Activated CD4-positive, alpha-beta T cell treated with anti-CD3 and anti-CD28 coated beads for 36 hours (primary cell): ENCODE measurements at regions not wholly inside any gene's neighbourhood (a gene's known extent, or its start where the extent isn't known, plus 50 kb on each side); places are given as distances from the start of the nearest gene placed in this dataset.

ENCODE experiments used
- ATAC-seq: fragments of 200-7000 bp; cut with Tn5 transposase; one replicate; pipeline ENCODE4 v1.10.0; 2021; ENCODE audit warnings: mild to moderate bottlenecking, moderate library complexity
- CTCF ChIA-PET: fragments of 350-600 bp; sonication (Branson Sonifier 250); formaldehyde crosslinking; loops from one replicate; lab custom pipeline; 2021; ENCODE audit warnings: antibody characterized with exemption; lab: Charles Lee
- POLR2A ChIA-PET: fragments of 350-600 bp; sonication (Branson Sonifier 250); formaldehyde crosslinking; loops from one replicate; lab custom pipeline; 2021; ENCODE audit warnings: antibody characterized with exemption, inconsistent platforms; lab: Charles Lee
- DNase-seq: peaks from one replicate; pipeline ENCODE4 v3.0.0-alpha.2; 2020
- H3K27ac Mint-ChIP-seq: one replicate; pipeline ENCODE4 v1.8.0; 2021; ENCODE audit warnings: mixed read lengths
- H3K27me3 Mint-ChIP-seq: one replicate; pipeline ENCODE4 v1.8.0; 2021; ENCODE audit warnings: mixed read lengths
- H3K36me3 Mint-ChIP-seq: one replicate; pipeline ENCODE4 v1.8.0; 2021; ENCODE audit warnings: low read depth, mixed read lengths
- H3K4me1 Mint-ChIP-seq: one replicate; pipeline ENCODE4 v1.8.0; 2021; ENCODE audit warnings: mixed read lengths
- H3K4me3 Mint-ChIP-seq: one replicate; pipeline ENCODE4 v1.8.0; 2021; ENCODE audit warnings: mild to moderate bottlenecking, moderate library complexity, mixed read lengths
- H3K9me3 Mint-ChIP-seq: one replicate; pipeline ENCODE4 v1.8.0; 2021; ENCODE audit warnings: low read depth, mixed read lengths
- intact Hi-C, 2 experiments: fragments of 100-400 bp; cut with DNase I in 1 of 2; cut with micrococcal nuclease in 1 of 2; formaldehyde crosslinking; loops; one replicate each; pipeline versions ENCODE4 v1.14.2 to v1.15.1; 2022 to 2024; cut with DNase I, micrococcal nuclease

DNA sequence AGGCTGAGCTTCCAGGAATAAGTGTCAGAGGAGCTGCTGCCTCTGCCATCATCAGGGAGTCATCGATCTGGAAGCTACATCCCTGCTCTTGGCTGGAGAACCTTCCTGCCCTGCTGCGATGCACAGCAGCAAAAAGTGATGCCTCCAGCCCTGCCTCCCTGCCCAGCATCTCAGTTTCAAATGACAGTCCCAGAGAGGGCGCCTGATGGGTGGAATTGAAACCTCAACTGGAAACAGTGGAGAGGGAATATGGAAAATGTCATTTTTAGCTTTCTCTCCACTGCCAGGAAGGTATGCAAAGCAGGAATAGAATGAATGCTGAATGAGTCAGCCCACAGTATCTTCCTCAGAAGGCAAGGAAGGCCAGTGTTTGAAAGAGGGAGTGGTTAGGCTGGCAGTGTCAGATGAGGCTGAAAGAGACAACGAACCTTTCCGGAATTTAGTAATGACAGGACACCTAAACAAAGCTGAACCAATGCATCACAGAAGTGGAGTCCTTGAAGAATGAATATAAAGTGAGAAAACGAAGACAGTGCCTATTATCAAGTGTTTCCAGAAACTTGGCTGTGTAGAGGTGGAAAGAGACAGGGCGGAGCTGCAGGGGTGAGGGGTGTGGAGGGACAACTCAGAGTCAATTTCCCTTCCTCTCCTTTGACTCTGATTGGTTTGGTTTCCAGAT, 153.9 kb upstream of the NDUFV2 start:
- Mint-ChIP-seq H3K27me3 (peaks cover 2% of the 10 kb centered on the region), H3K9me3 (peaks cover 2% of the 10 kb centered on the region), H3K27ac (no peak overlapping the region), H3K36me3 (no peaks in the 10 kb centered on the region), H3K4me1 (peaks cover 8% of the 10 kb centered on the region), H3K4me3 (no peak overlapping the region)
- CTCF ChIA-PET, result interaction anchor here (0.7 kb wide), 1 partner anchor 25 kb away, joined by 3 read pairs; no protein-coding TSS in a partner anchor
- POLR2A ChIA-PET, result no interaction called here
- ATAC-seq (no peak), DNase-seq (no peak)
- intact Hi-C loops, result no loop called here

DNA sequence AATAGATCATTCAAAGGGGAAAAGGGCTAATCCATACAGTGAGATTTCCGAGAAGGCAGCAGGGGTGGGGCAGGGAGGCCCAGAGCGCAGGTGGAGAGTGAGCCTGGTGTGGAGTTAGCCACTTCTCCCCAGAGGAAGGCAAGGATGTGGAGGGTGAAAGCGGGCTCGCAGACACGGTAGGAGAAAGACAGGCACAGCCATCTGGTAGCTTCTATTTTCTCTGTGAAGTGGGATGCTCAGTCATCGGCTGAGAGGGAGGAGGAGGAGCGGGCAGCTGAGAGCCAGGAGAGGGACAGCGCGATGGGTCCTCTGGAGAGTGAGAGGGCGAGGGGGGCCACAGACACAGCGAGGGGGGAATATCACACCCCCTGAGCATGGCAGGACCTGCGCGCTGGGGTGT, 153.3 kb upstream of the NDUFV2 start:
- DNase-seq, result no peak

GRCh38 chr18:8951491-8951890, 151.0 kb upstream of the NDUFV2 start:
- DNase-seq, result no peak
- Mint-ChIP-seq H3K36me3 (no peaks in the 10 kb centered on the region), H3K27me3 (peaks cover 2% of the 10 kb centered on the region), H3K4me1 (peaks cover 8% of the 10 kb centered on the region), H3K4me3 (no peak overlapping the region), H3K27ac (no peak overlapping the region), H3K9me3 (peaks cover 2% of the 10 kb centered on the region)
- intact Hi-C loops, result no loop called here
- ATAC-seq, result no peak
- ChIA-PET POLR2A (no interaction called here), CTCF (no interaction called here)

More for the DNA sequence above, 153.3 kb upstream of the NDUFV2 start:
- POLR2A ChIA-PET, result no interaction called here
- peaks cover 2% of the 10 kb centered on the region for H3K9me3 Mint-ChIP-seq
- H3K4me1 Mint-ChIP-seq, result peaks cover 8% of the 10 kb centered on the region
- CTCF ChIA-PET, result no interaction called here
- no peak overlapping the region for H3K4me3 Mint-ChIP-seq
- intact Hi-C loops, result no loop called here
- H3K27ac Mint-ChIP-seq, result no peak overlapping the region
- ATAC-seq, result no peak
- no peaks in the 10 kb centered on the region for H3K36me3 Mint-ChIP-seq
- H3K27me3 Mint-ChIP-seq, result peaks cover 2% of the 10 kb centered on the region

GRCh38 chr18:8952174-8952573, 150.3 kb upstream of the NDUFV2 start:
- intact Hi-C loops, result no loop called here
- Mint-ChIP-seq H3K4me3 (no peak overlapping the region), H3K27ac (no peak overlapping the region), H3K9me3 (peaks cover 2% of the 10 kb centered on the region), H3K4me1 (peaks cover 8% of the 10 kb centered on the region), H3K27me3 (peaks cover 2% of the 10 kb centered on the region), H3K36me3 (no peaks in the 10 kb centered on the region)
- no peak for DNase-seq
- POLR2A ChIA-PET, result no interaction called here
- no peak for ATAC-seq
- CTCF ChIA-PET, result interaction anchor here (1.5 kb wide), 1 partner anchor 36 kb away, joined by 4 read pairs; no protein-coding TSS in a partner anchor

DNA sequence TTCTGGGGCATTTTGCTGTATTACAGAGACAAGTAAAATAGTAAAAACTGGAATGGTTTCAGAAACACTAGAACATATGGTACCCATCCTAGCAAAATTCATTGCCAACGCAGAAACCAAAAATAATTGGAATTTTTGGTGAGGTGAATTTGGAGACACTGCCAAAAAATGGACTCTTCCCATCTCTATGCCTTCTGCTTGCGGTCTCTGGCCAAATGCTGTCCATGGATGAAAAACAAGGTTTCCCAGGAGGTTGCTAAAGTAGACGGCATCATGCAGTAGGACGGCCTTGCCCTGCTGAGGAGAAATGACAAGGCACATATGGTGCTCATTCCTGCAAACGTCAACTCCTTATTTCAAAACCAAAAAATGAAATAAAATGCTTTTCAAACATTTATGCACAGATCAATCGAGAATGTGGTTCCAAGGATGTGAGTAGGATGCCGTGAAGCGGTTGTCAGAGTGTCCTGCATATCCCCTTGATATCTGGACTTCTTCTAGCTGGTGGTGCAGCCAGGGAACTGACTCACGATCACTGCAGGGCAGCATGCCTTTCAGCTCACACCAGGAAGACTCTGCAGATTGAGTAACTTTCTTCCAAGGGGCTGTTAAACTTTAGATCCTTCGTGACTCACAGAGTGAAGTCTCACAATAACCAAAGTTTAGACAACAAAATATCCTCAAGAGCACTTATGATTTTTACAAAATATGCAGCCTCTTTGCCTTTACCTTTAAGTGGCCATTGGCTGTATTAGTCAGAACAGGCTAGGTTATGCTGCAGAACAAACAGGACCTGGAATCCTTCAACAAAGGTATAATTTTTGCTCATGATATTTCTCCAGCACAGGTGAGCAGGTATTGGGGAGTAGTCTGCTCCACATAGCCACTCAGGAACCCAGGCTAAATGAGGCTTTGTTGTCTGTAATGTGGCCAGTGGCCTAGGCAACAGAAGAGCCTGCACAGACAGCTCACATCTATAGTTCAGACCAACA, 149.4 kb upstream of the NDUFV2 start:
- H3K36me3 Mint-ChIP-seq, result no peaks in the 10 kb centered on the region
- no peak overlapping the region for H3K27ac Mint-ChIP-seq
- intact Hi-C loops, result no loop called here
- H3K9me3 Mint-ChIP-seq, result peaks cover 2% of the 10 kb centered on the region
- ATAC-seq (no peak), DNase-seq (no peak)
- CTCF ChIA-PET, result interaction anchor here (1.5 kb wide), 1 partner anchor 35 kb away, joined by 4 read pairs; no protein-coding TSS in a partner anchor
- peaks cover 8% of the 10 kb centered on the region for H3K4me1 Mint-ChIP-seq
- H3K4me3 Mint-ChIP-seq, result no peak overlapping the region
- POLR2A ChIA-PET, result no interaction called here
- H3K27me3 Mint-ChIP-seq, result peaks cover under 1% of the 10 kb centered on the region

- ChIA-PET POLR2A (no interaction called here), CTCF (interaction anchor here (0.6 kb wide), 1 partner anchor 332 kb away, joined by 3 read pairs; no protein-coding TSS in a partner anchor)
- H3K9me3 Mint-ChIP-seq, result peaks cover 2% of the 10 kb centered on the region
Measured at GRCh38 chr18:8957731-8958130, 144.8 kb upstream of the NDUFV2 start.

GRCh38 chr18:8958660-8959059, 143.8 kb upstream of the NDUFV2 start:
- H3K27ac Mint-ChIP-seq, result no peak overlapping the region
- CTCF ChIA-PET, result interaction anchor here (0.7 kb wide), 1 partner anchor 300 kb away, joined by 3 read pairs; no protein-coding TSS in a partner anchor
- POLR2A ChIA-PET, result no interaction called here
- H3K27me3 Mint-ChIP-seq, result no peaks in the 10 kb centered on the region
- H3K4me1 Mint-ChIP-seq, result no peaks in the 10 kb centered on the region
- ATAC-seq, result no peak
- H3K9me3 Mint-ChIP-seq, result no peaks in the 10 kb centered on the region
- no peaks in the 10 kb centered on the region for H3K36me3 Mint-ChIP-seq
- H3K4me3 Mint-ChIP-seq, result no peak overlapping the region
- DNase-seq, result no peak
- intact Hi-C loops, result no loop called here

More at GRCh38 chr18:8957731-8958130, 144.8 kb upstream of the NDUFV2 start:
- no peaks in the 10 kb centered on the region for H3K27me3 Mint-ChIP-seq
- no peak for ATAC-seq
- H3K4me3 Mint-ChIP-seq, result no peak overlapping the region
- intact Hi-C loops, result no loop called here
- H3K36me3 Mint-ChIP-seq, result no peaks in the 10 kb centered on the region
- no peaks in the 10 kb centered on the region for H3K4me1 Mint-ChIP-seq
- H3K27ac Mint-ChIP-seq, result no peak overlapping the region
- no peak for DNase-seq

DNA sequence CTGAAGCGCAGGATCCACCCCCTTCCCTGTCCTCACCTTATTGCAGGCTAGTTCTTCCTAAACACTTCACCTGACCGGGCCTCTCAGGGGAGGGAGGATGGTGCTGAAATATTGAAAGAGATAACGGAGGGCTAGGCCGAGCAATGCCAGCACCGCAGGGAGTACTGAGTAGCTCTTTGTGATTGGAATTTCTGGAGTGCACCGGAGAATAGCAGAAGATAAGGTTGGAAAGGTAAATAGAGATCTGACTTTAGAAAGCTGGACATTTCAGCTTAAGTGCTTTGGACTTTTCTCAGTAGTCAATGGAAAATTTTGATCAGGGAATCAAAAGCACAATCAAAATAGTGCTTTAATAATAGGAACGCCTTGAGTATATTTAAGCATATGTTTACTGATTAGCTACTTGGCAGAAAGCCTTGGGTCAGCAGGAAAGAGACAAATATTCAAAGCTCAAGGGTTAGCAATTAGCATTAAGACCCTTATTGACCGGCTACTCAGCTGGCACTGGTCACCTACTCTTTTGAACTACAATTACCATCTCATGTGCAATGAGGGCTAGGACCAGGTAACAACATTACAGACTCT, 142.9 kb upstream of the NDUFV2 start:
- Mint-ChIP-seq H3K36me3 (no peaks in the 10 kb centered on the region), H3K27ac (no peak overlapping the region), H3K9me3 (no peaks in the 10 kb centered on the region), H3K4me3 (no peak overlapping the region), H3K27me3 (no peaks in the 10 kb centered on the region), H3K4me1 (no peaks in the 10 kb centered on the region)
- ChIA-PET POLR2A (no interaction called here), CTCF (interaction anchor here (0.6 kb wide), 1 partner anchor 330 kb away, joined by 3 read pairs; no protein-coding TSS in a partner anchor)
- intact Hi-C loops, result no loop called here
- no peak for ATAC-seq
- no peak for DNase-seq

- intact Hi-C loops, result no loop called here
- Mint-ChIP-seq H3K36me3 (no peaks in the 10 kb centered on the region), H3K27me3 (no peaks in the 10 kb centered on the region), H3K4me1 (no peaks in the 10 kb centered on the region), H3K9me3 (no peaks in the 10 kb centered on the region), H3K4me3 (no peak overlapping the region), H3K27ac (no peak overlapping the region)
- no peak for ATAC-seq
- ChIA-PET CTCF (no interaction called here), POLR2A (no interaction called here)
- DNase-seq, result no peak
Measured at GRCh38 chr18:8960740-8961657, 141.5 kb upstream of the NDUFV2 start.

GRCh38 chr18:8962192-8962779, 140.2 kb upstream of the NDUFV2 start:
- Mint-ChIP-seq H3K27me3 (no peaks in the 10 kb centered on the region), H3K9me3 (no peaks in the 10 kb centered on the region), H3K36me3 (no peaks in the 10 kb centered on the region), H3K4me1 (no peaks in the 10 kb centered on the region), H3K4me3 (no peak overlapping the region), H3K27ac (no peak overlapping the region)
- POLR2A ChIA-PET, result no interaction called here
- CTCF ChIA-PET, result interaction anchor here (0.6 kb wide), 1 partner anchor 265 kb away, joined by 3 read pairs; no protein-coding TSS in a partner anchor
- intact Hi-C loops, result no loop called here
- no peak for ATAC-seq
- no peak for DNase-seq
